Thyroid gland (tissue), 4 donors: ENCODE measurements at regions not wholly inside any gene's neighbourhood (a gene's known extent, or its start where the extent isn't known, plus 50 kb on each side); places are given as distances from the start of the nearest gene placed in this dataset.

Experiments
- DNase-seq, 2 donors: peaks; one replicate each; pipeline ENCODE4 v3.0.0-alpha.2; 2019
- H3K27ac ChIP-seq, 3 donors: fragments of 200-600 bp; sonication (generic); 1 replicate in 2 of 3; 2 replicates in 1 of 3; pipeline ENCODE4 v1.5.1; 2016 to 2019; ENCODE audit warnings: mild to moderate bottlenecking in 1 of 3, moderate library complexity in 1 of 3
- H3K27me3 ChIP-seq: fragments of 200-600 bp; sonication (generic); one replicate; pipeline ENCODE4 v1.5.1; 2019
- H3K36me3 ChIP-seq, 2 donors: fragments of 200-600 bp; sonication (generic); one replicate each; pipeline ENCODE4 v1.5.1; 2016 to 2019
- H3K4me1 ChIP-seq, 2 donors: fragments of 200-600 bp; sonication (generic); one replicate each; pipeline ENCODE4 v1.5.1; 2017 to 2019
- H3K4me3 ChIP-seq, 3 donors: fragments of 200-600 bp; sonication (generic); replicated peaks in 1 of 3; 1 replicate in 2 of 3; 2 replicates in 1 of 3; pipeline ENCODE4 v1.5.1; 2016; ENCODE audit warnings: mild to moderate bottlenecking in 1 of 3
- H3K9me3 ChIP-seq: fragments of 200-600 bp; sonication (generic); one replicate; pipeline ENCODE4 v1.5.1; 2017
- POLR2A ChIP-seq, 2 donors: fragments of 450-650 bp; IDR thresholded peaks; one replicate each; pipeline ENCODE4 v1.6.1; 2017; ENCODE audit warnings: antibody characterized with exemption in 2 of 2, mild to moderate bottlenecking in 2 of 2, moderate library complexity in 1 of 2
- WGBS, 2 donors: methylation state at CpG; one replicate each; pipeline ENCODE4 v1.1.5; 2017; 5-methylcytosine and 5-hydroxymethylcytosine counted together
- intact Hi-C: fragments of 100-400 bp; cut with DNase I; formaldehyde crosslinking; loops from one replicate; pipeline ENCODE4 v1.15.1; 2023
- TF ChIP-seq, protein P1 (sequence below), 6 experiments: fragments of 200-600 bp in 3 of 6; fragments of 450-650 bp in 3 of 6; sonication (generic) in 3 of 6; IDR thresholded peaks; one replicate each; pipeline ENCODE4 v1.5.1; 2016 to 2019; ENCODE audit warnings: antibody characterized with exemption in 6 of 6, mild to moderate bottlenecking in 2 of 6, inconsistent platforms in 1 of 6, moderate library complexity in 1 of 6

DNA sequence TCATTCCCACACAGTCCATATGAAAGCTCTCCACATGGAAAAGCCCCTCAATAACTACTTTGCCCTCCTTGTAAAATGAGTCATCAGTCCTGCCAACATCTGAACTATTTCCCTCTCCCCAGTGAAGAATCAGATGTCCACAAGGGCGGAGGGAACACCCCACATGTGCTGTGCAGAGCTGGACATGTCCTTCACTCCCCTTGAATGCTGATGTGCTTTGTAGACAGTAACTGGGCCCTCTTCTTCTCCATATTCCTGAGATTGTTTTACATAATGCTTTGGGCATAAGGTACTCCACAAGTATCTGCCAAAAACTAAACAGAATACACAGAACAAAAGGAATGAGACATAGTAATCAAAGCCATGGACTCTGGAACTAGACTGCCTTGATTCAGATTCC is 879.4 kb downstream of the BCL11A start:
- 83 to 92% methylated on average over 1 of the region's 1 CpG for WGBS, 2 donors
- TF ChIP-seq POLR2A (IDR thresholded peaks at IDR 0.05) = no peak
- TF ChIP-seq, protein P1, sequence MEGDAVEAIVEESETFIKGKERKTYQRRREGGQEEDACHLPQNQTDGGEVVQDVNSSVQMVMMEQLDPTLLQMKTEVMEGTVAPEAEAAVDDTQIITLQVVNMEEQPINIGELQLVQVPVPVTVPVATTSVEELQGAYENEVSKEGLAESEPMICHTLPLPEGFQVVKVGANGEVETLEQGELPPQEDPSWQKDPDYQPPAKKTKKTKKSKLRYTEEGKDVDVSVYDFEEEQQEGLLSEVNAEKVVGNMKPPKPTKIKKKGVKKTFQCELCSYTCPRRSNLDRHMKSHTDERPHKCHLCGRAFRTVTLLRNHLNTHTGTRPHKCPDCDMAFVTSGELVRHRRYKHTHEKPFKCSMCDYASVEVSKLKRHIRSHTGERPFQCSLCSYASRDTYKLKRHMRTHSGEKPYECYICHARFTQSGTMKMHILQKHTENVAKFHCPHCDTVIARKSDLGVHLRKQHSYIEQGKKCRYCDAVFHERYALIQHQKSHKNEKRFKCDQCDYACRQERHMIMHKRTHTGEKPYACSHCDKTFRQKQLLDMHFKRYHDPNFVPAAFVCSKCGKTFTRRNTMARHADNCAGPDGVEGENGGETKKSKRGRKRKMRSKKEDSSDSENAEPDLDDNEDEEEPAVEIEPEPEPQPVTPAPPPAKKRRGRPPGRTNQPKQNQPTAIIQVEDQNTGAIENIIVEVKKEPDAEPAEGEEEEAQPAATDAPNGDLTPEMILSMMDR (IDR thresholded peaks at IDR 0.05) = no peak

DNA sequence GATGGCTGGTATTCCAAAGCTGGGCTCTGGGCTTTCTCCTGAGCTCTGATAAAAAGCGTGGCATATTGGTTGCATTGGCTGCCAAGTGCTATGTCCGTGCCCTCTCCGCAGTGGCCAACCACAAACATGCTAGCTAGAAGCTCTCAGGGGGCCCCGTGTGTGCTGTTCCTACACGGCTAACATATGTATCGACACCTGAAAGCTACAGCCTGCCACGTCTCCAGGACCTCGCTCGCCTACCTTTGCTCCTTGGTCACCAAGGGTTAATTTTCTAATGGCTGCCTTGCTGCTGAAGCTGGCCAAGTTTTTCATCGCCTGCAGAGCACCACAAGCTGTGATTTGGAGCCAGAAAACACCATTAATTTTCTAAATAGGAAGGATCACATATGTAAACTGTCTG is 888.4 kb downstream of the BCL11A start:
- DNase-seq = no peak
- Histone ChIP-seq H3K27ac (no peak overlapping the region), H3K36me3 (no peaks in the 10 kb centered on the region), H3K9me3 (no peaks in the 10 kb centered on the region), H3K27me3 (no peaks in the 10 kb centered on the region), H3K4me1 (no peaks in the 10 kb centered on the region), H3K4me3 (no peak overlapping the region)
- intact Hi-C loops = no loop called here
- no peak for TF ChIP-seq POLR2A (IDR thresholded peaks at IDR 0.05)
- TF ChIP-seq, protein P1 (IDR thresholded peaks at IDR 0.05) = no peak
- 83 to 86% methylated on average over 10 of the region's 10 CpGs for WGBS, 2 donors

More for the DNA sequence above, 879.4 kb downstream of the BCL11A start:
- Histone ChIP-seq H3K9me3 (no peaks in the 10 kb centered on the region), H3K36me3 (no peaks in the 10 kb centered on the region), H3K4me1 (no peaks in the 10 kb centered on the region), H3K27ac (no peak overlapping the region), H3K27me3 (no peaks in the 10 kb centered on the region), H3K4me3 (no peak overlapping the region)
- DNase-seq = no peak
- intact Hi-C loops = no loop called here

DNA sequence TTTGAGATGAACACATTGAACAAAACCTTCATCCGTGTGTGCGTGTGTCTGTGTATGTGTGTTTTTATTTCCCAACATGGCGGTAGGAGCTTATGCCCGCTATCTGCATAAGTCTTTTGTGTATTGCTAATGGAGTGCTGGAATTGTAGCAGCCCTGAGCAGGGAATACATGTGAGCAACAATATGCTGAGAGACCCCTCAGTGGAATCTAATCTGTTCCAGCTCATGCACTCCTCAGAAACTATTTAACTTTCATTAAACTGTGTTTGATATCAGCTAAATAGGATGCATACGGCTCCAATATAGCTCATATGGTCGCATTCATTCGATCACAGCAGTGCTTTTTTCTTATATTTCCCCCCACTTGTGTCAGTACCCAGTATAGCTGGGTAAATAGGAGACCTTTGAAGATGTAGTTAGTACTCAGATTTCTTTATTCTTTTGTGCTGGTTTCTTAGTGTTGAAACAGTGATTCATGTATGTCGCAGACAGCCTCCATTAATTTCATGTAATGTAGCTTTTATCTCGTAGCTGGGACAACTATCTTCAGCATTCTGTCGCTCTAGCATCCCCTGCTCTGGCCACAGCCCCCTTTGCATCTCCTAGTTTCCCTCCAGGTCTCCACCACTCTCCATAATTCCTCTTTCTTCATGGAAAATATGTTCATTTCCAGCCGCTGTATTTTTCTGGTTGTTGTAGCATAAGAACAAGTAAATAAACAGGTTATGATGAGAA is 891.2 kb downstream of the BCL11A start:
- H3K4me3 ChIP-seq = no peak overlapping the region
- no peak overlapping the region for H3K27ac ChIP-seq
- intact Hi-C loops = no loop called here
- no peaks in the 10 kb centered on the region for H3K27me3 ChIP-seq
- DNase-seq = no peak
- H3K36me3 ChIP-seq = no peaks in the 10 kb centered on the region
- H3K9me3 ChIP-seq = no peaks in the 10 kb centered on the region
- no peaks in the 10 kb centered on the region for H3K4me1 ChIP-seq
- 90 to 91% methylated on average over 11 of the region's 11 CpGs for WGBS, 2 donors
- TF ChIP-seq, protein P1 (IDR thresholded peaks at IDR 0.05) = no peak
- no peak for TF ChIP-seq POLR2A (IDR thresholded peaks at IDR 0.05)

GRCh38 chr2:59660262-59660661 is 893.2 kb downstream of the BCL11A start:
- Histone ChIP-seq H3K27ac (no peak overlapping the region), H3K4me3 (no peak overlapping the region), H3K9me3 (no peaks in the 10 kb centered on the region), H3K27me3 (no peaks in the 10 kb centered on the region), H3K36me3 (no peaks in the 10 kb centered on the region), H3K4me1 (no peaks in the 10 kb centered on the region)
- WGBS, 2 donors = 79 to 87% methylated on average over 4 of the region's 4 CpGs
- intact Hi-C loops = no loop called here
- TF ChIP-seq, protein P1 (IDR thresholded peaks at IDR 0.05) = no peak
- TF ChIP-seq POLR2A (IDR thresholded peaks at IDR 0.05) = no peak
- no peak for DNase-seq

DNA sequence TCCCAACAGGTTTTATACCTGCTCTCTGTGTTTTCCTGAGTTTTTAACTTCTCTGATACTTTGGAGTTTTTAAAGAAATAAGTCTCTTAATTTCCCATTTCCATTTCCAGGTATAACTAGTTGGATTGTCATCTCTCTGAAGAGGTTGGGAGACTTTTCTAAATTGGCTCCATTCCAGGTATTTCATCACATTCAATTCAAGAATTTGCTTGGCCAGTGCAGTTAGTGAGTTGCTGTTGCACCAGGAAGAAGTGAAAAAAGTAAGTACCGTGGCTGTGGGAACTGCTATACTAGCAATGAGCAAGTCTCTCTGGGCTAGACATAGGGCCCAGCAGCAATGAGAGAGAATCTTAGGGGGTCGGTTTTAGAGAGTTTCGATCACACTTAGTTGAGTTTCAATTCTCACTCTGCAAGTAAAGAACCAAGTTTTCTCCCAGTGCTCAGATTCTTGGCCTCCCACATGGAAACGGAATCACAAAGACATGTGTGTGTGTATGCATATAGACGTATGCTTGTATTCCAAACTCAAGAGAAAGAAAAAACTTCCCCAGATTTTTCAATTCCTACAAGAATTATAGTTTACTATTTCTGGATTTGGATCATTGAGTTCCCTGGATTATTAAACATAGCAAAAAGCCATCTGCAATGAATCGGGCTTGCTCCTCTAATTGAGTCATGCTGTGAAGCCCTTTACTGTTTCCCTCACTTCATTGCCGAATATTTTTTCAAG is 894.4 kb downstream of the BCL11A start:
- 65 to 70% methylated on average over 7 of the region's 7 CpGs for WGBS, 2 donors
- intact Hi-C loops = no loop called here

More for the DNA sequence above, 894.4 kb downstream of the BCL11A start:
- no peak for DNase-seq
- H3K4me1 ChIP-seq = no peaks in the 10 kb centered on the region
- H3K27ac ChIP-seq = no peak overlapping the region
- TF ChIP-seq POLR2A (IDR thresholded peaks at IDR 0.05) = no peak
- TF ChIP-seq, protein P1 (IDR thresholded peaks at IDR 0.05) = no peak
- no peaks in the 10 kb centered on the region for H3K36me3 ChIP-seq
- no peaks in the 10 kb centered on the region for H3K9me3 ChIP-seq
- no peaks in the 10 kb centered on the region for H3K27me3 ChIP-seq
- no peak overlapping the region for H3K4me3 ChIP-seq
